Progenitor cell of endocrine pancreas (in vitro differentiated cells): ENCODE measurements at regions not wholly inside any gene's neighbourhood (a gene's known extent, or its start where the extent isn't known, plus 50 kb on each side); places are given as distances from the start of the nearest gene placed in this dataset.

Experiments
- DNase-seq: peaks from one replicate; pipeline ENCODE4 v3.0.0; 2021; ENCODE audit warnings: low spot score; ENCODE audit not compliant: unreplicated experiment
- H3K27ac Mint-ChIP-seq: 2 replicates; pipeline ENCODE4 v1.8.0; 2021; ENCODE audit warnings: mild to moderate bottlenecking, moderate library complexity, mixed read lengths
- H3K27me3 Mint-ChIP-seq: 2 replicates; pipeline ENCODE4 v1.8.0; 2021; ENCODE audit warnings: mixed read lengths
- H3K36me3 Mint-ChIP-seq: 2 replicates; pipeline ENCODE4 v1.8.0; 2022; ENCODE audit warnings: mixed read lengths; ENCODE audit not compliant: insufficient read depth
- H3K4me1 Mint-ChIP-seq: 2 replicates; pipeline ENCODE4 v1.8.0; 2021; ENCODE audit warnings: low read depth, mixed read lengths
- H3K4me3 Mint-ChIP-seq: 2 replicates; pipeline ENCODE4 v1.8.0; 2021; ENCODE audit warnings: low read depth, mild to moderate bottlenecking, moderate library complexity, mixed read lengths
- H3K9me3 Mint-ChIP-seq: 2 replicates; pipeline ENCODE4 v1.8.0; 2021; ENCODE audit warnings: low read depth, mixed read lengths
- TF ChIP-seq, protein P1 (sequence below): fragments of 200-600 bp; sonication (generic); IDR thresholded peaks from one replicate; pipeline ENCODE4 v1.5.0; 2021; ENCODE audit warnings: antibody characterized with exemption, mild to moderate bottlenecking; ENCODE audit not compliant: unreplicated experiment

DNA sequence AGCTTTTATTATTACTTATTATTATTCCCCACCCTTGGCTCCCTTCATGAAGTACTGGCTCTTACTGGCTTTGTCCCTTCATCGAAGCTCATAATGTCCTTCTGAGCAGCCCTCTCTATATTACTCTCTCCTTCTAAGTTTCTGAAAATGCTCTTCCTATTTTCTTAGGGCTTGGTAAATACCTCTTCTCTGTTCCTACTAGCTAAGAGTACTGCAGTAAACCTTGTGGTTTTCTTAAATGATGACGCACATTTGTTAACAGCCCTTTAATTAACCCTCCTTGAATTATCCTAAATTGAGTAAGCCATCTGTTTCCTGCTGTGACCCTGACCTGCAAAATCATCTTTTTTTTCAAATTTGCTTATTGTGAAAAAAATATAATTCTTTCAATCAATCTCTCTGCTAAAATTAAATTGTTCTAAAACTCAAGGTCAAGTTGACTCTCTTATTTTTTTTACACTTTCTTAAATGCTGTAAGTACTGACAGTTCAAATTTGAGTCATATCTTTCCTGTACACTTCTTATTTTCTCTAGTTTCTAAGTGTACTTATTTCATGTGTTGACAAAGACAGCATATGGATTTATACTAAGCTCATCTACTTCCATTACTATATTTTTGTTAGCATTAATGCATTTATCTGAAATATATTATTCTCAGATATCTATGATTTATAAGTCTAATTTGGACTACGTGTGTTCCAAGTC, 148.9 kb downstream of the ADAM29 start:
- TF ChIP-seq, protein P1, sequence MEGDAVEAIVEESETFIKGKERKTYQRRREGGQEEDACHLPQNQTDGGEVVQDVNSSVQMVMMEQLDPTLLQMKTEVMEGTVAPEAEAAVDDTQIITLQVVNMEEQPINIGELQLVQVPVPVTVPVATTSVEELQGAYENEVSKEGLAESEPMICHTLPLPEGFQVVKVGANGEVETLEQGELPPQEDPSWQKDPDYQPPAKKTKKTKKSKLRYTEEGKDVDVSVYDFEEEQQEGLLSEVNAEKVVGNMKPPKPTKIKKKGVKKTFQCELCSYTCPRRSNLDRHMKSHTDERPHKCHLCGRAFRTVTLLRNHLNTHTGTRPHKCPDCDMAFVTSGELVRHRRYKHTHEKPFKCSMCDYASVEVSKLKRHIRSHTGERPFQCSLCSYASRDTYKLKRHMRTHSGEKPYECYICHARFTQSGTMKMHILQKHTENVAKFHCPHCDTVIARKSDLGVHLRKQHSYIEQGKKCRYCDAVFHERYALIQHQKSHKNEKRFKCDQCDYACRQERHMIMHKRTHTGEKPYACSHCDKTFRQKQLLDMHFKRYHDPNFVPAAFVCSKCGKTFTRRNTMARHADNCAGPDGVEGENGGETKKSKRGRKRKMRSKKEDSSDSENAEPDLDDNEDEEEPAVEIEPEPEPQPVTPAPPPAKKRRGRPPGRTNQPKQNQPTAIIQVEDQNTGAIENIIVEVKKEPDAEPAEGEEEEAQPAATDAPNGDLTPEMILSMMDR: no peak
- no peaks in the 10 kb centered on the region for H3K9me3 Mint-ChIP-seq

DNA sequence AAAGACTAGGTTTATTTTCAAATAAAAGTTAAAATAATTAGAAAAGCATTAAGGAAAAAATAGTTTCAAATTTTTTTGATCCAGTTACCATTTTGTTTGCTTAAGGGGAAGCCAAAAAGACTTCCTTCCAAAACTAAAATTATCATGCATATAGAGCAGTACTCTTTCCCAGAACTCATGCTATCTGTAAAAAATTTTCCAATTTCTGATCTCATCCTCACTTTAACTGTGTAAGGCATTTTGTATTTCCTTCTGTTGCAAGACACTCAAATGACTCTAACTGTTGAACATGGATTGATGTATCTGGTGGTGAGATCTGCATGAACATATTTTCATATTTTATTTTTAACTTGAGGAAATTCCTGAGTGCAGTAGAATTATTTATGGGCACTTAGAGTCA, 150.1 kb downstream of the ADAM29 start:
- Mint-ChIP-seq H3K4me3 (no peak overlapping the region), H3K27ac (no peak overlapping the region), H3K27me3 (no peaks in the 10 kb centered on the region), H3K9me3 (no peaks in the 10 kb centered on the region), H3K4me1 (peaks cover 4% of the 10 kb centered on the region), H3K36me3 (no peaks in the 10 kb centered on the region)
- no peak for DNase-seq
- TF ChIP-seq, protein P1: no peak

More for the DNA sequence above, 148.9 kb downstream of the ADAM29 start:
- Mint-ChIP-seq H3K36me3 (no peaks in the 10 kb centered on the region), H3K27ac (no peak overlapping the region), H3K4me3 (no peak overlapping the region), H3K4me1 (peaks cover 4% of the 10 kb centered on the region), H3K27me3 (no peaks in the 10 kb centered on the region)
- DNase-seq: no peak

DNA sequence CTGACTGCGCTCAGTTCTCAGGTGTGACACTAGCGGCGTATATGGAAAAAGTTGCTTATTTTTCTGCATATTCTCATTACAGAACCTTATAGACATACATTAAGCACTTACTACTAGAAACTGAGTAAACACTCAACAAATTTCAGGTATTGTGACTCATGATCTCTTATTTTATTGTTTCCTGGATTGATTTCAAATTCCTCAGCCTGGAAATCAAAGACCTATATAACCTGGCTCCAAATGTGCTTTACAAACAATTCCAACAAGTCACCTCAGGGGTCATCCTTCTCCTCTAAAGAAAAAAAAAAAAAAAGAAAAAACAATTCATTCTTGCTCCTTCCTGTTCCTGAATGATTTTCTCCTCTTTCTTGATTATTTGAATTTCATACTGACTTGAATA, 152.3 kb downstream of the ADAM29 start:
- no peak for DNase-seq

DNA sequence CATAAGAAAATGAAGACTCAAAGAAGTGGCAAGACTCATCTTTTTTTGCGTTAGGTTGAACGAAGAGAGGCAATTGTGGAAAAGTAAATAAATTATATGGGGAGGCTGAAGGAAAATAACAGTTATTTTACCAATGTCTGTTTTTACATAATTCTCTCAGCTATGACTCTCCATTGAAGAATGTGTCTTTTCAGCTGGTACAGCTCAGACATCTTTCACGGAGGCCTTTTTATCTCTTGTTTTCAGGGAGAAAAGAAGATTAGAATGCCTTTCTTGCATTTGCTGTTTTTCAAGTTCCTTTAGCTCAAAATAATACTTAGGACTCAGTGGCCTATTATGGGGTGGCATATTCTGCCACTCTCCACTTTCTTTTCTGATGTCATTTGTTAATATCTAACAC, 153.0 kb downstream of the ADAM29 start:
- Mint-ChIP-seq H3K4me3 (no peak overlapping the region), H3K27me3 (no peaks in the 10 kb centered on the region), H3K27ac (no peak overlapping the region), H3K36me3 (no peaks in the 10 kb centered on the region), H3K4me1 (peaks cover 4% of the 10 kb centered on the region), H3K9me3 (no peaks in the 10 kb centered on the region)
- DNase-seq: no peak
- TF ChIP-seq, protein P1: no peak

More for the DNA sequence above, 152.3 kb downstream of the ADAM29 start:
- TF ChIP-seq, protein P1: no peak
- Mint-ChIP-seq H3K36me3 (no peaks in the 10 kb centered on the region), H3K4me1 (peaks cover 4% of the 10 kb centered on the region), H3K4me3 (no peak overlapping the region), H3K9me3 (no peaks in the 10 kb centered on the region), H3K27me3 (no peaks in the 10 kb centered on the region), H3K27ac (no peak overlapping the region)

DNA sequence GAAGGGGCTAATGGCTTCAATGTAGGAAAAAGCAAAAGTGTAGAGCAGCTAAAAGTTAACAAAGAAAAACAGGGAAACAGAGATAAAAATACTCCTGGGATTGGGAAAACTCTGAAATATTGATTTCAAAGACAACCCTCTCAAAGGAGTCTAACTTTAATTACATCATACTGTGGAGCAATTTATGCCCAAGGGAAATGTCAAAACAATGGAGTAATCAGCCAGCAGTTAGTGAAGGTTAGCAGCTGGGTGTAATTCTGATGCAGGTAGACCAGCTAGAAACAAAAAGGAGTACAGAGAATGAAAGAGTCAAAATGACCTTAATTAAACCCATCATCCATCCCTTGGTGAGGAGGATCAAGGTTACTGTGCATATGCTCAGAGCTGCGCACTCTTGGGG, 169.0 kb downstream of the ADAM29 start:
- TF ChIP-seq, protein P1: no peak
- Mint-ChIP-seq H3K27ac (no peak overlapping the region), H3K4me3 (no peak overlapping the region), H3K4me1 (no peaks in the 10 kb centered on the region), H3K36me3 (no peaks in the 10 kb centered on the region), H3K9me3 (peaks cover 7% of the 10 kb centered on the region), H3K27me3 (no peaks in the 10 kb centered on the region)
- no peak for DNase-seq
